ENCODE measurements at regions not wholly inside any gene's neighbourhood (a gene's known extent, or its start where the extent isn't known, plus 50 kb on each side); places are given as distances from the start of the nearest gene placed in this dataset.

DNA sequence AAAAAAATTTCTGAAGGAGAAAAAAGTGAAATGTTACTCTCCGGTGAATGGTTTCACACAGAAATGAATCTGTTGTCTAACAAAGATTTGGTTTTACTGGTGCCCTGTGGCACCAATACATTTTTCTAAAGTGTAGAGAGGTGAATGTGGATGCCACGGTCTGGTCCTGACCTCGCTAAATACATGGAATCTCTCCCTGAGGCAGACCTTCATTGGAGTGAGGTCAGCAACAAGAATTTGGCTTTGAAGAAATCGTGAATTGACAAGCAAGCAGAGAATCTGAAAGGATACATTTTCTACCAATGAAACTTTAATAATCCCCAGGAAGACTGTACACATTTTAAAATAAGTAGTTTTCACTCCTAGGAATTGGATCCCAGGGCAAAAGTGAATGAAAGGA, 81.2 kb upstream of the OTOGL start:
- H2AFZ ChIP-seq (ENCODE audit: low read depth, low read length, poor library complexity, severe bottlenecking) = no peak overlapping the region
- no peaks in the 10 kb centered on the region for H3K9me3 ChIP-seq (ENCODE audit: control insufficient read depth in 1 of 2, insufficient read depth in 1 of 2, low read depth in 1 of 2, low read length in 2 of 2)
- CTCF ChIA-PET = no interaction called here
- RAD21 ChIA-PET (ENCODE audit: low non-redundant PET in 1 of 2, low total read pairs in 2 of 2, uncharacterized antibody in 2 of 2, unreplicated experiment in 2 of 2) = no interaction called here
- BruUV-seq (replicated peaks) = no TSS peak
- H3K4me1 ChIP-seq (ENCODE audit: control insufficient read depth in 1 of 2, insufficient read depth in 2 of 2, low read length in 2 of 2) = no peaks in the 10 kb centered on the region
- no peak overlapping the region for H3K4me3 ChIP-seq (replicated peaks in 1 of 2; ENCODE audit: low read depth in 1 of 2, low read length in 2 of 2)
- DNase-seq (ENCODE audit: low read depth, low spot score) (no peak), ATAC-seq (no peak)
- no peaks in the 10 kb centered on the region for H3K79me2 ChIP-seq (ENCODE audit: insufficient read depth, low read length)
- no peak overlapping the region for H3K27ac ChIP-seq (ENCODE audit: low read depth, low read length)
- POLR2A ChIA-PET = no interaction called here
- no peak for TF ChIP-seq FOSL1 (IDR thresholded peaks at IDR 0.05; ENCODE audit: low read depth)
- no peak for TF ChIP-seq EZH2 (IDR thresholded peaks at IDR 0.05)
- TF ChIP-seq, protein P1, sequence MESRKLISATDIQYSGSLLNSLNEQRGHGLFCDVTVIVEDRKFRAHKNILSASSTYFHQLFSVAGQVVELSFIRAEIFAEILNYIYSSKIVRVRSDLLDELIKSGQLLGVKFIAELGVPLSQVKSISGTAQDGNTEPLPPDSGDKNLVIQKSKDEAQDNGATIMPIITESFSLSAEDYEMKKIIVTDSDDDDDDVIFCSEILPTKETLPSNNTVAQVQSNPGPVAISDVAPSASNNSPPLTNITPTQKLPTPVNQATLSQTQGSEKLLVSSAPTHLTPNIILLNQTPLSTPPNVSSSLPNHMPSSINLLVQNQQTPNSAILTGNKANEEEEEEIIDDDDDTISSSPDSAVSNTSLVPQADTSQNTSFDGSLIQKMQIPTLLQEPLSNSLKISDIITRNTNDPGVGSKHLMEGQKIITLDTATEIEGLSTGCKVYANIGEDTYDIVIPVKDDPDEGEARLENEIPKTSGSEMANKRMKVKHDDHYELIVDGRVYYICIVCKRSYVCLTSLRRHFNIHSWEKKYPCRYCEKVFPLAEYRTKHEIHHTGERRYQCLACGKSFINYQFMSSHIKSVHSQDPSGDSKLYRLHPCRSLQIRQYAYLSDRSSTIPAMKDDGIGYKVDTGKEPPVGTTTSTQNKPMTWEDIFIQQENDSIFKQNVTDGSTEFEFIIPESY (IDR thresholded peaks at IDR 0.05; ENCODE audit: extremely low read depth, insufficient replicate concordance, low read length) = no peak
- TF ChIP-seq ZNF274 (IDR thresholded peaks at IDR 0.05; ENCODE audit: low read depth, low read length) = no peak
- TF ChIP-seq CTCF (IDR thresholded peaks at IDR 0.05 in 2 of 3, conservative IDR thresholded peaks at IDR 0.05 in 1 of 3; ENCODE audit: borderline replicate concordance in 1 of 3, insufficient read depth in 1 of 3, low read depth in 2 of 3, low read length in 2 of 3) = no peak
- TF ChIP-seq ZFX (IDR thresholded peaks at IDR 0.05) = no peak
- no peak for TF ChIP-seq SP1 (IDR thresholded peaks at IDR 0.05; ENCODE audit: low read depth)
- TF ChIP-seq CEBPB (IDR thresholded peaks at IDR 0.05; ENCODE audit: low read depth) = no peak
- TF ChIP-seq POLR2AphosphoS5 (IDR thresholded peaks at IDR 0.05; ENCODE audit: low read depth, low read length) = no peak
- no peak for TF ChIP-seq SIN3A (IDR thresholded peaks at IDR 0.05; ENCODE audit: low read depth)
- TF ChIP-seq CBX3 (IDR thresholded peaks at IDR 0.05; ENCODE audit: low read depth) = no peak
- TF ChIP-seq EZH2phosphoT487 (IDR thresholded peaks at IDR 0.05; ENCODE audit: borderline replicate concordance) = no peak
- no peak for TF ChIP-seq JUND (IDR thresholded peaks at IDR 0.05)
- H3K36me3 ChIP-seq (ENCODE audit: control insufficient read depth in 1 of 2, insufficient read depth in 2 of 2, low read length in 2 of 2) = no peaks in the 10 kb centered on the region
- intact Hi-C loops (cut with micrococcal nuclease) = no loop called here
- H3K9ac ChIP-seq (ENCODE audit: low read length) = no peak overlapping the region
- H4K20me1 ChIP-seq (ENCODE audit: insufficient read depth) = no peaks in the 10 kb centered on the region
- H3K27me3 ChIP-seq (ENCODE audit: insufficient read depth, low read length) = no peaks in the 10 kb centered on the region
- no peak overlapping the region for H3K4me2 ChIP-seq (ENCODE audit: low read length)
- H3K9me2 ChIP-seq (ENCODE audit: insufficient read depth) = no peaks in the 10 kb centered on the region
